K562 (cell line): ENCODE measurements at regions not wholly inside any gene's neighbourhood (a gene's known extent, or its start where the extent isn't known, plus 50 kb on each side); places are given as distances from the start of the nearest gene placed in this dataset.

Source experiments
- ATAC-seq: fragments of 200-7000 bp; cut with Tn5 transposase; 3 replicates; pipeline ENCODE4 v1.9.1; 2020; ENCODE audit warnings: moderate library complexity
- BruUV-seq: library from RNA; stranded (reverse); fragments of 400-500 nt; replicated peaks from 2 replicates; lab custom pipeline; 2021; lab: Mats Ljungman, UMichigan
- CTCF ChIA-PET: fragments of 300-600 bp; formaldehyde crosslinking; extraction: SDS; loops from one replicate; lab custom pipeline; 2021; ENCODE audit warnings: low intra/inter-chr PET ratio; lab: Yijun Ruan, JAX
- POLR2A ChIA-PET: fragments of 300-600, 350-650 bp; sonication (Branson Sonifier 250); formaldehyde crosslinking; extraction: SDS; loops from one replicate; lab custom pipeline; 2021; ENCODE audit warnings: antibody characterized with exemption, inconsistent platforms; lab: Yijun Ruan, JAX
- DNase-seq, 4 experiments: peaks; one replicate each; pipeline versions ENCODE4 v3.0.0 to v3.0.0-alpha.2; 2011 to 2018; ENCODE audit warnings: low spot score in 3 of 4, mixed read lengths in 3 of 4; ENCODE audit errors: extremely low read depth in 1 of 4
- FAIRE-seq: peaks from 2 replicates; lab custom pipeline; 2011; peaks lifted over from hg19 to GRCh38; lab: Jason Lieb, UNC
- H2AFZ ChIP-seq: 2 replicates; pipeline ENCODE4 v1.6.0; 2011; ENCODE audit warnings: low read depth, low read length, control low read depth, inconsistent platforms
- H3K27ac ChIP-seq: fragments of 200-600 bp; 3 replicates; pipeline ENCODE4 v1.8.0; 2011; ENCODE audit warnings: low read depth, mild to moderate bottlenecking, control low read depth, inconsistent platforms, low read length, moderate library complexity, mixed read lengths; ENCODE audit errors: extremely low read depth
- H3K27me3 ChIP-seq, 2 experiments: fragments of 300-600 bp in 1 of 2; 2 replicates in 1 of 2; 3 replicates in 1 of 2; pipeline versions ENCODE4 v1.6.0 to v1.8.0; 2011; ENCODE audit warnings: inconsistent platforms in 2 of 2, low read length in 2 of 2, mild to moderate bottlenecking in 1 of 2, mixed read lengths in 1 of 2, moderate library complexity in 1 of 2; ENCODE audit not compliant: control insufficient read depth in 2 of 2, insufficient read depth in 2 of 2
- H3K36me3 ChIP-seq: fragments of 300-600 bp; 3 replicates; pipeline ENCODE4 v1.8.0; 2011; ENCODE audit warnings: mild to moderate bottlenecking, low read length, inconsistent platforms; ENCODE audit not compliant: control insufficient read depth, insufficient read depth
- H3K4me1 ChIP-seq, 2 experiments: fragments of 200-600 bp in 1 of 2; replicated peaks in 1 of 2; 2 replicates in 1 of 2; 3 replicates in 1 of 2; pipeline versions ENCODE4 v1.5.1 to v1.8.0; 2011; ENCODE audit warnings: inconsistent platforms in 2 of 2, low read length in 2 of 2, mild to moderate bottlenecking in 1 of 2, mixed read lengths in 1 of 2, moderate library complexity in 1 of 2; ENCODE audit not compliant: control insufficient read depth in 2 of 2, insufficient read depth in 2 of 2
- H3K4me2 ChIP-seq: 2 replicates; pipeline ENCODE4 v1.6.1; 2011; ENCODE audit warnings: low read length, control low read depth, inconsistent platforms, mixed read lengths; ENCODE audit not compliant: insufficient read depth
- H3K4me3 ChIP-seq: fragments of 200-600 bp; sonication (generic), shearing (Covaris generic); 2 replicates; pipeline ENCODE4 v1.5.1; 2016; ENCODE audit warnings: control low read depth, inconsistent platforms
- H3K79me2 ChIP-seq: fragments of 200-600 bp; 3 replicates; pipeline ENCODE4 v1.8.0; 2011; ENCODE audit warnings: low read length, inconsistent platforms; ENCODE audit not compliant: control insufficient read depth, insufficient read depth
- H3K9ac ChIP-seq, 2 experiments: 2 replicates each; pipeline versions ENCODE4 v1.6.0 to v1.6.1; 2011; ENCODE audit warnings: low read depth in 2 of 2, low read length in 2 of 2, control low read depth in 1 of 2, inconsistent platforms in 1 of 2, mild to moderate bottlenecking in 1 of 2, mixed read lengths in 1 of 2; ENCODE audit not compliant: insufficient read depth in 1 of 2
- H3K9me1 ChIP-seq: one replicate; pipeline ENCODE4 v1.6.0; 2011; ENCODE audit warnings: inconsistent platforms, mild to moderate bottlenecking, low read length, moderate library complexity; ENCODE audit not compliant: control insufficient read depth, insufficient read depth
- H3K9me3 ChIP-seq: replicated peaks from 2 replicates; pipeline ENCODE4 v1.5.1; 2011; ENCODE audit warnings: low read depth, low read length, inconsistent platforms; ENCODE audit not compliant: control insufficient read depth, insufficient read depth
- H4K20me1 ChIP-seq: replicated peaks from 2 replicates; pipeline ENCODE4 v1.6.1; 2011; ENCODE audit warnings: low read length, inconsistent platforms, mixed read lengths; ENCODE audit not compliant: control insufficient read depth, insufficient read depth
- ARID1B ChIP-seq: fragments of 450-650 bp; IDR thresholded peaks from 2 replicates; pipeline ENCODE4 v1.6.1; 2016; ENCODE audit warnings: antibody characterized with exemption, mild to moderate bottlenecking, inconsistent platforms
- CBFA2T3 ChIP-seq: fragments of 450-650 bp; IDR thresholded peaks from 2 replicates; pipeline ENCODE4 v1.6.1; 2017
- CCNT2 ChIP-seq: IDR thresholded peaks from 2 replicates; pipeline ENCODE4 v1.6.1; 2011; ENCODE audit warnings: borderline replicate concordance, low read depth, mild to moderate bottlenecking, moderate library complexity, mixed read lengths, low read length; ENCODE audit not compliant: insufficient read length; ENCODE audit errors: extremely low read depth
- CREM ChIP-seq: IDR thresholded peaks from 2 replicates; pipeline ENCODE4 v1.6.1; 2014; ENCODE audit warnings: antibody characterized with exemption, low read depth
- EP300 ChIP-seq: IDR thresholded peaks from 2 replicates; pipeline ENCODE4 v1.6.1; 2012; ENCODE audit warnings: low read length, improper control_type of control experiment
- ESRRA ChIP-seq: fragments of 450-650 bp; IDR thresholded peaks from 2 replicates; pipeline ENCODE4 v1.6.1; 2014; ENCODE audit warnings: low read depth, mild to moderate bottlenecking, moderate library complexity, borderline replicate concordance
- FOSL1 ChIP-seq: fragments of 200-800 bp; sonication (Bioruptor generic); conservative IDR thresholded peaks from 2 replicates; pipeline ENCODE4 v1.6.1; 2016; ENCODE audit warnings: missing genetic modification characterization, missing compliant biosample characterization
- GATA2 ChIP-seq: sonication (generic); formaldehyde crosslinking; IDR thresholded peaks from 2 replicates; pipeline ENCODE4 v1.4.0; 2020; ENCODE audit warnings: mild to moderate bottlenecking, missing genetic modification reagents
- ID3 ChIP-seq, 2 experiments: fragments of 250-450 bp in 1 of 2; fragments of 450-650 bp in 1 of 2; sonication (Bioruptor Pico) in 1 of 2; IDR thresholded peaks; 2 replicates each; pipeline versions ENCODE4 v1.6.1 to v1.8.0; 2016 to 2021; ENCODE audit warnings: mild to moderate bottlenecking in 2 of 2, moderate library complexity in 2 of 2, missing compliant biosample characterization in 1 of 2, missing genetic modification characterization in 1 of 2
- KDM1A ChIP-seq, 2 experiments: fragments of 450-650 bp; IDR thresholded peaks; 2 replicates each; pipeline ENCODE4 v1.6.1; 2016; ENCODE audit warnings: mild to moderate bottlenecking in 2 of 2
- KLF16 ChIP-seq: IDR thresholded peaks from 2 replicates; pipeline ENCODE4 v1.6.1; 2016; ENCODE audit warnings: antibody characterized with exemption
- MEIS2 ChIP-seq: fragments of 450-650 bp; IDR thresholded peaks from 2 replicates; pipeline ENCODE4 v1.6.1; 2014; ENCODE audit warnings: mild to moderate bottlenecking; ENCODE audit not compliant: partially characterized antibody
- MTA2 ChIP-seq: fragments of 450-650 bp; IDR thresholded peaks from 2 replicates; pipeline ENCODE4 v1.6.1; 2016; ENCODE audit warnings: low read depth
- NCOR1 ChIP-seq: fragments of 450-650 bp; IDR thresholded peaks from 2 replicates; pipeline ENCODE4 v1.6.1; 2016; ENCODE audit warnings: mild to moderate bottlenecking, moderate library complexity
- OTX1 ChIP-seq: fragments of 450-650 bp; formaldehyde crosslinking; IDR thresholded peaks from 2 replicates; pipeline ENCODE4 v1.4.0; 2022; ENCODE audit warnings: mild to moderate bottlenecking
- POLR2A ChIP-seq: fragments of 450-650 bp; conservative IDR thresholded peaks from 2 replicates; pipeline ENCODE4 v1.6.1; 2016
- RCOR1 ChIP-seq, 2 experiments: IDR thresholded peaks; 2 replicates each; pipeline ENCODE4 v1.6.1; 2012; ENCODE audit warnings: low read depth in 2 of 2, low read length in 2 of 2, borderline replicate concordance in 1 of 2, improper control_type of control experiment in 1 of 2
- SOX6 ChIP-seq: fragments of 450-650 bp; IDR thresholded peaks from 2 replicates; pipeline ENCODE4 v1.6.1; 2014; ENCODE audit warnings: mild to moderate bottlenecking
- TAL1 ChIP-seq: fragments of 450-650 bp; IDR thresholded peaks from 2 replicates; pipeline ENCODE4 v1.6.1; 2016; ENCODE audit warnings: mild to moderate bottlenecking
- TCF3 ChIP-seq: sonication (generic); formaldehyde crosslinking; IDR thresholded peaks from 2 replicates; pipeline ENCODE4 v1.4.0; 2020; ENCODE audit warnings: mild to moderate bottlenecking, missing genetic modification reagents
- TEAD4 ChIP-seq, 2 experiments: sonication (generic) in 1 of 2; formaldehyde crosslinking in 1 of 2; IDR thresholded peaks; 2 replicates each; pipeline versions ENCODE4 v1.6.1 to v1.8.0; 2012 to 2022; ENCODE audit warnings: borderline replicate concordance in 1 of 2, inconsistent platforms in 1 of 2, low read length in 1 of 2, mild to moderate bottlenecking in 1 of 2, missing genetic modification reagents in 1 of 2
- TRIM24 ChIP-seq, 2 experiments: fragments of 450-650 bp; IDR thresholded peaks; 2 replicates each; pipeline ENCODE4 v1.6.1; 2016
- ZEB2 ChIP-seq: fragments of 450-650 bp; IDR thresholded peaks from 2 replicates; pipeline ENCODE4 v1.6.1; 2016
- ZNF395 ChIP-seq: fragments of 200-800 bp; sonication (Bioruptor generic); IDR thresholded peaks from 2 replicates; pipeline ENCODE4 v1.6.1; 2017; ENCODE audit warnings: missing genetic modification characterization, missing compliant biosample characterization
- ZNF644 ChIP-seq: fragments of 200-800 bp; sonication (Bioruptor generic); IDR thresholded peaks from 2 replicates; pipeline ENCODE4 v1.6.1; 2016; ENCODE audit warnings: low read depth, missing genetic modification characterization, missing compliant biosample characterization
- ZNF766 ChIP-seq: fragments of 200-800 bp; sonication (Bioruptor generic); conservative IDR thresholded peaks from 2 replicates; pipeline ENCODE4 v1.6.1; 2016; ENCODE audit warnings: missing genetic modification characterization, missing compliant biosample characterization
- WGBS: fragments of 100-300 bp; shearing (Covaris generic); methylation state at CpG from one replicate; pipeline ENCODE4 v1.1.6; 2016; ENCODE audit warnings: low coverage, mixed read lengths; ENCODE audit not compliant: insufficient coverage; ENCODE audit errors: missing lambda C conversion rate; 5-methylcytosine and 5-hydroxymethylcytosine counted together
- in situ Hi-C: fragments of 300-500 bp; cut with MboI; formaldehyde crosslinking; loops from 4 replicates; pipeline ENCODE4 v1.15.0; 2018; ENCODE audit warnings: inconsistent platforms, mixed read lengths
- intact Hi-C: fragments of 100-400 bp; cut with micrococcal nuclease; formaldehyde crosslinking; loops from 2 replicates; pipeline ENCODE4 v1.14.2; 2022

- DNase-seq (peak in 1 of 4 experiments; percentile 28), FAIRE-seq (no peak), ATAC-seq (no peak)
- H2AFZ ChIP-seq, result no peak overlapping the region
- H3K4me3 ChIP-seq, result no peak overlapping the region
- CTCF ChIA-PET, result no interaction called here
- no peaks in the 10 kb centered on the region for H3K79me2 ChIP-seq
- H3K4me2 ChIP-seq, result no peak overlapping the region
- H3K27ac ChIP-seq, result no peak overlapping the region
- no peak overlapping the region for H3K9ac ChIP-seq
- no peaks in the 10 kb centered on the region for H3K9me1 ChIP-seq
- no peaks in the 10 kb centered on the region for H3K9me3 ChIP-seq
- no peaks in the 10 kb centered on the region; the same call in 1 of the 2 replicates for H4K20me1 ChIP-seq
- no TSS peak for BruUV-seq
- H3K27me3 ChIP-seq, result no peaks in the 10 kb centered on the region; a peak in 1 of 5 replicates
- WGBS, result 0% methylated on average over 2 of the region's 2 CpGs
- H3K36me3 ChIP-seq, result no peaks in the 10 kb centered on the region
- in situ Hi-C loops, result no loop called here
- POLR2A ChIA-PET, result no interaction called here
- intact Hi-C loops, result no loop called here
- no peaks in the 10 kb centered on the region; a peak in 1 of 5 replicates for H3K4me1 ChIP-seq
- TF ChIP-seq TRIM24 (IDR thresholded peaks at IDR 0.05) (peak; percentile 35 to 61; a peak in 1 of 4 replicates), ARID1B (peak; percentile 71), NCOR1 (peak; percentile 59), FOSL1 (tag) (0 out of 2 replicates have a peak, but pooled peaks have one; percentile 21), MTA2 (peak; percentile 46), GATA2 (CRISPR knock-in tag) (no peak), OTX1 (CRISPR knock-in tag) (no peak), KDM1A (IDR thresholded peaks at IDR 0.05) (peak; percentile 63; a peak in 3 of 4 replicates), TAL1 (peak; percentile 67), ID3 (CRISPR knock-in tag; IDR thresholded peaks at IDR 0.05) (no peak), ID3 (tag; IDR thresholded peaks at IDR 0.05) (peak; percentile 98), MEIS2 (peak; percentile 44), ZEB2 (0 out of 2 replicates have a peak, but pooled peaks have one; percentile 34), CREM (0 out of 2 replicates have a peak, but pooled peaks have one; percentile 18), RCOR1 (IDR thresholded peaks at IDR 0.05; ENCODE audit: borderline replicate concordance in 1 of 2, low read depth in 2 of 2, low read length in 2 of 2) (peak in 1 of 2 experiments; percentile 71; a peak in 2 of 4 replicates), POLR2A (no peak), CBFA2T3 (peak; percentile 88), SOX6 (peak; percentile 86), TCF3 (CRISPR knock-in tag) (peak; percentile 71), ZNF395 (CRISPR knock-in tag) (0 out of 2 replicates have a peak, but pooled peaks have one; percentile 35), ESRRA (peak; percentile 68; the same call in 1 of the 2 replicates), ZNF644 (0 out of 2 replicates have a peak, but pooled peaks have one; percentile 62), EP300 (peak; percentile 22; the same call in 1 of the 2 replicates), KLF16 (peak; percentile 78), CCNT2 (peak; percentile 18), ZNF766 (CRISPR knock-in tag) (peak; percentile 49; the same call in 1 of the 2 replicates), TEAD4 (IDR thresholded peaks at IDR 0.05; ENCODE audit: low read length) (peak; percentile 88), TEAD4 (CRISPR knock-in tag; IDR thresholded peaks at IDR 0.05; ENCODE audit: borderline replicate concordance) (no peak)
Observed at GRCh38 chr9:88820055-88820454, 171.2 kb upstream of the S1PR3 start.
